GF-D8 (cell line): ENCODE measurements at regions not wholly inside any gene's neighbourhood (a gene's known extent, or its start where the extent isn't known, plus 50 kb on each side); places are given as distances from the start of the nearest gene placed in this dataset.

Experiments
- DNase-seq: peaks from one replicate; lab custom pipeline; 2025; lab: John Stamatoyannopoulos, UW

- no peak for DNase-seq
Observed at GRCh38 chr2:898319-898718, 52.3 kb upstream of the SNTG2 start.

- no peak for DNase-seq
Observed at GRCh38 chr2:897091-897490, 53.6 kb upstream of the SNTG2 start.

- DNase-seq = no peak
Observed at GRCh38 chr2:893311-893710, 57.3 kb upstream of the SNTG2 start.

GRCh38 chr2:892892-893291 is 57.8 kb upstream of the SNTG2 start:
- no peak for DNase-seq

GRCh38 chr2:892401-892800 is 58.2 kb upstream of the SNTG2 start:
- no peak for DNase-seq

- DNase-seq = no peak
Observed at GRCh38 chr2:891734-892133, 58.9 kb upstream of the SNTG2 start.

GRCh38 chr2:890791-891190 is 59.9 kb upstream of the SNTG2 start:
- DNase-seq = no peak

GRCh38 chr2:890214-890613 is 60.4 kb upstream of the SNTG2 start:
- DNase-seq = no peak

GRCh38 chr2:888906-889566 is 61.6 kb upstream of the SNTG2 start:
- no peak for DNase-seq

GRCh38 chr2:888211-888801 is 62.3 kb upstream of the SNTG2 start:
- DNase-seq = no peak

GRCh38 chr2:887639-888038 is 63.0 kb upstream of the SNTG2 start:
- no peak for DNase-seq

- no peak for DNase-seq
Observed at GRCh38 chr2:886072-887022, 64.3 kb upstream of the SNTG2 start.

- no peak for DNase-seq
Observed at GRCh38 chr2:885230-886071, 65.2 kb upstream of the SNTG2 start.

- DNase-seq = no peak
Observed at GRCh38 chr2:883803-884748, 66.6 kb upstream of the SNTG2 start.

- no peak for DNase-seq
Observed at GRCh38 chr2:883260-883802, 67.3 kb upstream of the SNTG2 start.

- no peak for DNase-seq
Observed at GRCh38 chr2:881204-881918, 69.3 kb upstream of the SNTG2 start.

- no peak for DNase-seq
Observed at GRCh38 chr2:880201-880970, 70.3 kb upstream of the SNTG2 start.

GRCh38 chr2:879540-879939 is 71.1 kb upstream of the SNTG2 start:
- no peak for DNase-seq

- no peak for DNase-seq
Observed at GRCh38 chr2:878245-878930, 72.3 kb upstream of the SNTG2 start.
